Neural cell (in vitro differentiated cells): ENCODE measurements at regions not wholly inside any gene's neighbourhood (a gene's known extent, or its start where the extent isn't known, plus 50 kb on each side); places are given as distances from the start of the nearest gene placed in this dataset.

Source experiments
- CTCF ChIP-seq: fragments of 450-650 bp; IDR thresholded peaks from 2 replicates; pipeline ENCODE4 v1.5.1; 2014; ENCODE audit warnings: antibody characterized with exemption, mild to moderate bottlenecking, moderate library complexity; ENCODE audit not compliant: poor library complexity, severe bottlenecking
- POLR2AphosphoS5 ChIP-seq: IDR thresholded peaks from 2 replicates; pipeline ENCODE4 v1.6.1; 2012
- RAD21 ChIP-seq: fragments of 450-650 bp; conservative IDR thresholded peaks from 2 replicates; pipeline ENCODE4 v1.6.1; 2014; ENCODE audit warnings: antibody characterized with exemption, mild to moderate bottlenecking, moderate library complexity
- REST ChIP-seq: IDR thresholded peaks from 2 replicates; pipeline ENCODE4 v1.6.1; 2012; ENCODE audit warnings: borderline replicate concordance
- SMC3 ChIP-seq: fragments of 450-650 bp; conservative IDR thresholded peaks from 2 replicates; pipeline ENCODE4 v1.6.1; 2014; ENCODE audit warnings: antibody characterized with exemption, mild to moderate bottlenecking, moderate library complexity; ENCODE audit not compliant: poor library complexity

GRCh38 chr6:98454809-98455322, 379.5 kb upstream of the POU3F2 start:
- TF ChIP-seq CTCF (no peak), POLR2AphosphoS5 (no peak), RAD21 (no peak), SMC3 (no peak), REST (no peak)
